GM23338 (cell line): ENCODE measurements at regions not wholly inside any gene's neighbourhood (a gene's known extent, or its start where the extent isn't known, plus 50 kb on each side); places are given as distances from the start of the nearest gene placed in this dataset.

Experiments
- ATAC-seq: fragments of 200-7000 bp; cut with Tn5 transposase; 3 replicates; pipeline ENCODE4 v1.9.1; 2020
- DNase-seq: peaks from one replicate; pipeline ENCODE4 v3.0.0-alpha.2; 2015; ENCODE audit warnings: low spot score
- H2AFZ ChIP-seq: fragments of 200-600 bp; sonication (generic); 2 replicates; pipeline ENCODE4 v1.8.0; 2016; ENCODE audit warnings: antibody characterized with exemption, mild to moderate bottlenecking, moderate library complexity
- H3F3A ChIP-seq: fragments of 200-600 bp; sonication (generic); replicated peaks from 2 replicates; pipeline ENCODE4 v1.8.0; 2017; ENCODE audit warnings: antibody characterized with exemption, mixed run types, low read depth
- H3K27ac ChIP-seq: fragments of 200-600 bp; sonication (generic); 2 replicates; pipeline ENCODE4 v1.6.1; 2016; ENCODE audit warnings: low read depth
- H3K27me3 ChIP-seq: fragments of 200-600 bp; sonication (generic); 2 replicates; pipeline ENCODE4 v1.8.0; 2016; ENCODE audit warnings: mild to moderate bottlenecking, mixed run types, moderate library complexity; ENCODE audit not compliant: insufficient read depth
- H3K36me3 ChIP-seq: fragments of 200-600 bp; sonication (generic); 2 replicates; pipeline ENCODE4 v1.8.0; 2016; ENCODE audit warnings: mild to moderate bottlenecking; ENCODE audit not compliant: insufficient read depth
- H3K4me1 ChIP-seq: fragments of 200-600 bp; sonication (generic); 2 replicates; pipeline ENCODE4 v1.8.0; 2016; ENCODE audit warnings: mild to moderate bottlenecking, moderate library complexity; ENCODE audit not compliant: insufficient read depth
- H3K4me2 ChIP-seq: fragments of 200-600 bp; sonication (generic); 2 replicates; pipeline ENCODE4 v1.7.1; 2017; ENCODE audit warnings: mixed run types
- H3K4me3 ChIP-seq: fragments of 200-600 bp; sonication (generic); 2 replicates; pipeline ENCODE4 v1.6.1; 2016; ENCODE audit warnings: mixed run types
- H3K79me2 ChIP-seq: fragments of 200-600 bp; sonication (generic); replicated peaks from 2 replicates; pipeline ENCODE4 v1.8.0; 2017; ENCODE audit warnings: mild to moderate bottlenecking; ENCODE audit not compliant: insufficient read depth
- H3K9me2 ChIP-seq: fragments of 200-600 bp; sonication (generic); 2 replicates; pipeline ENCODE4 v1.8.0; 2017; ENCODE audit not compliant: insufficient read depth
- H4K20me1 ChIP-seq: fragments of 200-600 bp; sonication (generic); replicated peaks from 2 replicates; pipeline ENCODE4 v1.8.0; 2017; ENCODE audit warnings: mild to moderate bottlenecking; ENCODE audit not compliant: insufficient read depth
- H3K27ac Mint-ChIP-seq: 2 replicates; pipeline ENCODE4 v1.8.0; 2020; ENCODE audit warnings: inconsistent platforms, mild to moderate bottlenecking, moderate library complexity, mixed read lengths
- H3K27me3 Mint-ChIP-seq: 3 replicates; pipeline ENCODE4 v1.8.0; 2022; ENCODE audit warnings: low read depth, mild to moderate bottlenecking, moderate library complexity, mixed read lengths, inconsistent platforms; ENCODE audit not compliant: insufficient read depth, poor library complexity
- H3K36me3 Mint-ChIP-seq: 3 replicates; pipeline ENCODE4 v1.8.0; 2021; ENCODE audit warnings: low read depth, mild to moderate bottlenecking, inconsistent platforms, moderate library complexity, mixed read lengths
- H3K4me1 Mint-ChIP-seq: 3 replicates; pipeline ENCODE4 v1.8.0; 2020; ENCODE audit warnings: mild to moderate bottlenecking, inconsistent platforms, mixed read lengths
- H3K4me3 Mint-ChIP-seq: 3 replicates; pipeline ENCODE4 v1.8.0; 2021; ENCODE audit warnings: moderate library complexity, mild to moderate bottlenecking, inconsistent platforms, mixed read lengths
- H3K9me3 Mint-ChIP-seq: 3 replicates; pipeline ENCODE4 v1.8.0; 2020; ENCODE audit warnings: moderate library complexity, mild to moderate bottlenecking, inconsistent platforms, mixed read lengths
- CREB1 ChIP-seq: fragments of 250-450 bp; sonication (Bioruptor Pico); IDR thresholded peaks from 2 replicates; pipeline ENCODE4 v1.5.0; 2020; ENCODE audit warnings: low read depth, mild to moderate bottlenecking, moderate library complexity
- ETS1 ChIP-seq: IDR thresholded peaks from 2 replicates; pipeline ENCODE4 v1.6.1; 2016; ENCODE audit warnings: antibody characterized with exemption
- EZH2 ChIP-seq: fragments of 200-600 bp; sonication (generic); IDR thresholded peaks from one replicate; pipeline ENCODE4 v1.8.0; 2017; ENCODE audit warnings: antibody characterized with exemption, mild to moderate bottlenecking, low read depth; ENCODE audit not compliant: unreplicated experiment
- JUNB ChIP-seq: IDR thresholded peaks from one replicate; pipeline ENCODE4 v1.6.1; 2016; ENCODE audit warnings: antibody characterized with exemption; ENCODE audit not compliant: unreplicated experiment
- NANOG ChIP-seq: IDR thresholded peaks from 2 replicates; pipeline ENCODE4 v1.6.1; 2016; ENCODE audit warnings: antibody characterized with exemption, borderline replicate concordance
- ZNF114 ChIP-seq: fragments of 250-450 bp; sonication (Bioruptor Pico); IDR thresholded peaks from 2 replicates; pipeline ENCODE4 v1.5.0; 2020; ENCODE audit warnings: mild to moderate bottlenecking, moderate library complexity
- TF ChIP-seq, protein P1 (sequence below): fragments of 250-450 bp; sonication (Bioruptor Pico); IDR thresholded peaks from 2 replicates; pipeline ENCODE4 v1.5.0; 2020; ENCODE audit warnings: mild to moderate bottlenecking, moderate library complexity

GRCh38 chr6:76518443-76518842 is 446.0 kb upstream of the IMPG1 start (continued):
- TF ChIP-seq, protein P1, sequence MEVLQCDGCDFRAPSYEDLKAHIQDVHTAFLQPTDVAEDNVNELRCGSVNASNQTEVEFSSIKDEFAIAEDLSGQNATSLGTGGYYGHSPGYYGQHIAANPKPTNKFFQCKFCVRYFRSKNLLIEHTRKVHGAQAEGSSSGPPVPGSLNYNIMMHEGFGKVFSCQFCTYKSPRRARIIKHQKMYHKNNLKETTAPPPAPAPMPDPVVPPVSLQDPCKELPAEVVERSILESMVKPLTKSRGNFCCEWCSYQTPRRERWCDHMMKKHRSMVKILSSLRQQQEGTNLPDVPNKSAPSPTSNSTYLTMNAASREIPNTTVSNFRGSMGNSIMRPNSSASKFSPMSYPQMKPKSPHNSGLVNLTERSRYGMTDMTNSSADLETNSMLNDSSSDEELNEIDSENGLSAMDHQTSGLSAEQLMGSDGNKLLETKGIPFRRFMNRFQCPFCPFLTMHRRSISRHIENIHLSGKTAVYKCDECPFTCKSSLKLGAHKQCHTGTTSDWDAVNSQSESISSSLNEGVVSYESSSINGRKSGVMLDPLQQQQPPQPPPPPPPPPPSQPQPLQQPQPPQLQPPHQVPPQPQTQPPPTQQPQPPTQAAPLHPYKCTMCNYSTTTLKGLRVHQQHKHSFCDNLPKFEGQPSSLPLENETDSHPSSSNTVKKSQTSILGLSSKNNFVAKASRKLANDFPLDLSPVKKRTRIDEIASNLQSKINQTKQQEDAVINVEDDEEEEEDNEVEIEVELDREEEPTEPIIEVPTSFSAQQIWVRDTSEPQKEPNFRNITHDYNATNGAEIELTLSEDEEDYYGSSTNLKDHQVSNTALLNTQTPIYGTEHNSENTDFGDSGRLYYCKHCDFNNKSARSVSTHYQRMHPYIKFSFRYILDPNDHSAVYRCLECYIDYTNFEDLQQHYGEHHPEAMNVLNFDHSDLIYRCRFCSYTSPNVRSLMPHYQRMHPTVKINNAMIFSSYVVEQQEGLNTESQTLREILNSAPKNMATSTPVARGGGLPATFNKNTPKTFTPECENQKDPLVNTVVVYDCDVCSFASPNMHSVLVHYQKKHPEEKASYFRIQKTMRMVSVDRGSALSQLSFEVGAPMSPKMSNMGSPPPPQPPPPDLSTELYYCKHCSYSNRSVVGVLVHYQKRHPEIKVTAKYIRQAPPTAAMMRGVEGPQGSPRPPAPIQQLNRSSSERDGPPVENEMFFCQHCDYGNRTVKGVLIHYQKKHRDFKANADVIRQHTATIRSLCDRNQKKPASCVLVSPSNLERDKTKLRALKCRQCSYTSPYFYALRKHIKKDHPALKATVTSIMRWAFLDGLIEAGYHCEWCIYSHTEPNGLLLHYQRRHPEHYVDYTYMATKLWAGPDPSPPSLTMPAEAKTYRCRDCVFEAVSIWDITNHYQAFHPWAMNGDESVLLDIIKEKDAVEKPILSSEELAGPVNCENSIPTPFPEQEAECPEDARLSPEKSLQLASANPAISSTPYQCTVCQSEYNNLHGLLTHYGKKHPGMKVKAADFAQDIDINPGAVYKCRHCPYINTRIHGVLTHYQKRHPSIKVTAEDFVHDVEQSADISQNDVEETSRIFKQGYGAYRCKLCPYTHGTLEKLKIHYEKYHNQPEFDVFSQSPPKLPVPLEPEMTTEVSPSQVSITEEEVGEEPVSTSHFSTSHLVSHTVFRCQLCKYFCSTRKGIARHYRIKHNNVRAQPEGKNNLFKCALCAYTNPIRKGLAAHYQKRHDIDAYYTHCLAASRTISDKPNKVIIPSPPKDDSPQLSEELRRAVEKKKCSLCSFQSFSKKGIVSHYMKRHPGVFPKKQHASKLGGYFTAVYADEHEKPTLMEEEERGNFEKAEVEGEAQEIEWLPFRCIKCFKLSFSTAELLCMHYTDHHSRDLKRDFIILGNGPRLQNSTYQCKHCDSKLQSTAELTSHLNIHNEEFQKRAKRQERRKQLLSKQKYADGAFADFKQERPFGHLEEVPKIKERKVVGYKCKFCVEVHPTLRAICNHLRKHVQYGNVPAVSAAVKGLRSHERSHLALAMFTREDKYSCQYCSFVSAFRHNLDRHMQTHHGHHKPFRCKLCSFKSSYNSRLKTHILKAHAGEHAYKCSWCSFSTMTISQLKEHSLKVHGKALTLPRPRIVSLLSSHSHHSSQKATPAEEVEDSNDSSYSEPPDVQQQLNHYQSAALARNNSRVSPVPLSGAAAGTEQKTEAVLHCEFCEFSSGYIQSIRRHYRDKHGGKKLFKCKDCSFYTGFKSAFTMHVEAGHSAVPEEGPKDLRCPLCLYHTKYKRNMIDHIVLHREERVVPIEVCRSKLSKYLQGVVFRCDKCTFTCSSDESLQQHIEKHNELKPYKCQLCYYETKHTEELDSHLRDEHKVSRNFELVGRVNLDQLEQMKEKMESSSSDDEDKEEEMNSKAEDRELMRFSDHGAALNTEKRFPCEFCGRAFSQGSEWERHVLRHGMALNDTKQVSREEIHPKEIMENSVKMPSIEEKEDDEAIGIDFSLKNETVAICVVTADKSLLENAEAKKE (CRISPR knock-in tag) = no peak
- no peak for TF ChIP-seq EZH2
- no peak for TF ChIP-seq JUNB
- no peak for TF ChIP-seq ETS1

GRCh38 chr6:76516924-76517323 is 444.5 kb upstream of the IMPG1 start:
- Histone ChIP-seq H3K79me2 (no peaks in the 10 kb centered on the region), H3K4me1 (no peaks in the 10 kb centered on the region), H3K36me3 (no peaks in the 10 kb centered on the region; the same call in 1 of the 2 replicates), H3K4me2 (no peak overlapping the region), H3F3A (no peaks in the 10 kb centered on the region), H3K9me2 (no peaks in the 10 kb centered on the region), H3K4me3 (no peak overlapping the region), H3K27ac (no peak overlapping the region), H3K27me3 (no peaks in the 10 kb centered on the region), H4K20me1 (no peaks in the 10 kb centered on the region), H2AFZ (0 out of 2 replicates have a peak overlapping the region, but pooled peaks have one; percentile 17)
- no peak for DNase-seq
- peaks cover 15% of the 10 kb centered on the region for H3K9me3 Mint-ChIP-seq
- H3K36me3 Mint-ChIP-seq = peaks cover 10% of the 10 kb centered on the region; the same call in 1 of the 3 replicates
- no peak overlapping the region for H3K4me3 Mint-ChIP-seq
- ATAC-seq = no peak
- no peak overlapping the region for H3K27ac Mint-ChIP-seq
- peaks cover 2% of the 10 kb centered on the region for H3K27me3 Mint-ChIP-seq
- H3K4me1 Mint-ChIP-seq = no peaks in the 10 kb centered on the region
- TF ChIP-seq ETS1 (no peak), NANOG (no peak), CREB1 (CRISPR knock-in tag) (no peak), ZNF114 (no peak), EZH2 (no peak)
- TF ChIP-seq, protein P1 (CRISPR knock-in tag) = no peak
